Inferior parietal cortex (tissue), 1 donor: ENCODE measurements at regions not wholly inside any gene's neighbourhood (a gene's known extent, or its start where the extent isn't known, plus 50 kb on each side); places are given as distances from the start of the nearest gene placed in this dataset.
"Not testable (repeated sequence)": the region's sequence is repeated elsewhere in the genome, so short reads cannot be mapped to it uniquely, and the experiment has no call there.

Experiments
- DNase-seq: peaks from one replicate; pipeline ENCODE4 v3.0.0-alpha.2; 2016; ENCODE audit errors: extremely low spot score

DNA sequence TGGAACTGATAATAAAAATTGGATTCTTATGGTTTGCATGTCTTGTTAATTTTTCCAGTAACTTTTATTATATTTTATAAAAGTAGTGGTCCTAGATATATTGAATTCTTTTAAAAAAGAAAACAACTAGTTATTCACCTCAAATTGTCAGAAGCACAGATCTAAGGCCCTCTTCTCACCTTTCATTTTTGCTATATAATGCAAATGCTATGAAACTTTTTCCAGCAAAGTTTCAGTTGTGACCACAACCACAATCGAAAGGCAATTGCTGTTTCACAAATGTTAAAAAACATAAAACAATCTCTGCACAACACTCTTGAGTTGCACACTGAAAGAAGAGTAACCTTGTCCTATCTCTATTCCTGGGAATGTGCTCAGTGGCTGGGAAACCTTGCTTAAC, 479.8 kb upstream of the FLRT2 start:
- no peak for DNase-seq

DNA sequence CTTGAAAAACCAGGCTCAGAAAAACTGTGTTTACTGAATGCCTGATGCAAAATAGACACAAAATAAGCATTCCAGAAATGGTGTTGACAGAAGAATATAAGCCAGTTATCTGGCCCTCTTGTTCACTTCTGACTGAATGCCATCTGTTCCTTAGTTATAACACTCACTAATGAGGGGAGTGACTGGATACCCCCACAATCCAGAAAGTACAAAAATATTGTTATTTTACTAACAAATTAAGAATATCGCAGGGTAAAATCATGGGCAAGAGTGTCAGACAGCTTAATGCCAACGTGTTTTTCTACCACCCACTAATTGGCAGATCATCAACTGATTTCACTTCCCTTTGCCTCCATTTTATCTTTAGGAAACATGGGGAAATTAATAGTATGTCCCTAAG, 477.3 kb upstream of the FLRT2 start:
- DNase-seq: no peak

DNA sequence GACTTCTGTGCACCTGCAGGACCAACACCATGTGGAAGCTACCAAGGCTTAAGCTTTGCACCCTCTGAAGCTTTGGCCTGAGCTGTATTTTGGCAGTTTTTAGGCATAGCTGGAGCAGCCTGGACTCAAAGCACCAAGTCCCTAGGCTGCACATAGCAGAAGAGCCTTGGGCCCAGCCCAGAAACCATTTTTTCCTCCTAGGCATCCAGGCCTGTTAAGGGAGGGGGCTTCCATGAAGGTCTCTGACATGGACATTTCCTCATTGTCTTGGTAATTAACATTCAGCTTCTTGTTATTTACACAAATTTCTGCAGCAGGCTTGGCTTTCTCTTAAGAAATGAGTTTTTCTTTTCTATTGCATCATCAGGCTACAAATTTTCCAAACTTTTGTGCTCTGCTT, 475.8 kb upstream of the FLRT2 start:
- DNase-seq: no peak

DNA sequence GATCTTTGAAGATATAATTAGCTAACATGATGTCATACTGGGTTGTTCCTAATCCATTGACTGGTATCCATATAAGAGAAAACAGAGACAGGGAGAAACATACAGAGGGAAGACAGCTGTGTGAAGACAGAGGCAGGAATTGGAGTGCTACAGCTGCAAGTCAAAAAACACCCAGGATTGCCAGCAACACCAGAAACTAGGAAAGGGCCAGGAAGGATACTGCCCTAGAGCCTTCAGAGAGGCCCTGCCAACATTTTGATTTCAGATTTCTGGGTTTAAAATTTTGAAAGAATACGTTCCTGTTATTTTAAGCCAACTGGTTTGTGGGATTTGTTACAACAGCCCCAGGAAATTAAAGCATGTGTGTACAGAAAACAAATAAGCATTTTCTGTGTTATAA, 473.7 kb upstream of the FLRT2 start:
- no peak for DNase-seq

DNA sequence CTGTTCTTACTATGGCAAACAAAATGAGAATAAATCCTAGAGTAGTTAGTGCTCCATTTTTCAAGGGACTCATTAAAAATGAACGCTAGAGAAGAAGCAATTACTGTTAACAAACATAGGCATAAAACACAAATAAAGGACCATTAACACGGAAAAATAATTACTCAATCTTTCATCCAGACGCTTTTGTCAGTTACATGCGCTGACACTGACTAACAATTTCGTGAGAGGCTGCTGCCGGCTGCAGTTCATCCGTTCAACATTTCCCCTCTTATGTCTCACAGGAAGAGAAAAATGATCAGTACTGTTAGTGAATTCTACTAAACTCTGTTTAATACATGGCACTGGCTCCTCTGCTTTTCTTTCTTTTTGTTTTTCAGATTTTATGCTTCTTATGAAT, 472.7 kb upstream of the FLRT2 start:
- DNase-seq: no peak

DNA sequence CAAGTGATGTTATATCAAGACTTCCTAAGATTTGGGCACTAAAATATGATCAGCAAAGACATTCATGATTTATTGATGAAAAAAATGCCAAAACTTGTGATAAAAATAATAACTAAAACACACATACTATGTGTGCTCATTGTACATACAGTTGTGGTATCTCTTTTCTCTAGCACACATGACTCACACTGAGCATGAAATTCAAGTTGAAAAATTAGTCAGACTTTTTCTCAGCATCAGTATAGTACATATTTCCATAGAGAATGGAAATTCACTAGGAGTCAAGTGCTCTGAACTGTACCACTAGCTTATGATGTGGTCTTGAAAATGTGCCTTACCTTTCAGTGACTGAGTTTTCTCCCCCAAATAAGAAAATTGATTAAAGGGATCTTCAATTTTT, 471.8 kb upstream of the FLRT2 start:
- DNase-seq: no peak

DNA sequence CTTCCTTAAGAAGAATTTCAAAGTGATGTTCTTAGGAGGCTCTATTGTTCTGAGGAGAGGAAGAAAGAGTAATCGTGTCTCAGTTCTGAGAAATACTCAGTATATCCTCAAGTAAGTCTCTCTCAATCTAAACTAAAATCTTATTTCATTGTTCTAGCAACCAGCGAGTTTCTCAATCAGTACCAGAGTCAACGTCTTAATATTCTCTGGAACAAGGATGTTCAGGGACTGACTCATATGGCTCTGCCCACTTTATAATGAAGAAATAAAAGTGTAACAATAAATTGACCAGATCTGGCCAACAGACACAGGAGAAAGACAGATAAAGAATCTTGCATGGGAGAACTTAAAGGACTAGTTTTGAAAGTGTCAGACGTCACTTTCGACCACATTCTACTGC, 469.8 kb upstream of the FLRT2 start:
- DNase-seq: no peak

DNA sequence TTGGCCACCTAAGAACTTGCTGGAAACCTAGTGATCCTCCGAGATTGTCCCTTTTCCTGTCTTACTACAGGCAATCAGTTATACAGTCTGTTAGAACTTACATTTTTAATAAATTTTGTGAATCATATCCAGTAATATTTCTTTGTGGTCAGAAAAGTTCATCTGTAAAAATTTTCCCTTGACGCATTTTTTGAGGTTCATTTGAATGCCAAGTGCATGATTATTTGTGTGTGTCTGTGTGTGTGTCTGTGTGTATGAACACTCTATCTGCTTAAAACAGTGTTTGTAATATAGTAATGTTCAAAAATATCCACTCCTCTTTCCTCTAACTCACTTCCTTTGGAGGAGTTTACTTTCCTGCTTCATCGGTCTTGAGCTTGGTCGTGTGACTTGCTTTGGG, 468.7 kb upstream of the FLRT2 start:
- DNase-seq: no peak

DNA sequence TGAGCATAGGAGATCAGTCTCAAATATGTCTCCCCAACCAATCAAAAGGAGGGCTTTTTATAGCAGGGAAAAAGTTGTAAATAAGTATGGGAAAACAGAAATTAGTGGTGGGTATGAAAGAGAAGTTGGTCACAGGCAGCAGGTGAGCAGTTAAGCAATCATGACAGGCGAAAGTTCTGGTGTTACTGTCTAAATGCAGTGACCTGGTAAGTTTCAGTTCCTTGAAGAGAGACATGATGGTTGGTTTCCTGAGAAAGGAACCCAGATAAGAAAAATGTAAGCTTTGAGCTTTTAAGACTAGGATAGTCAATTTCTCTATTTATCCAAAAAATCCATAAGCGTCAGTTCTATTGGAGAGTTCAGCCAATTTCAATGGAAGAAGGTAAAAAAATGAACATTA, 466.2 kb upstream of the FLRT2 start:
- no peak for DNase-seq

DNA sequence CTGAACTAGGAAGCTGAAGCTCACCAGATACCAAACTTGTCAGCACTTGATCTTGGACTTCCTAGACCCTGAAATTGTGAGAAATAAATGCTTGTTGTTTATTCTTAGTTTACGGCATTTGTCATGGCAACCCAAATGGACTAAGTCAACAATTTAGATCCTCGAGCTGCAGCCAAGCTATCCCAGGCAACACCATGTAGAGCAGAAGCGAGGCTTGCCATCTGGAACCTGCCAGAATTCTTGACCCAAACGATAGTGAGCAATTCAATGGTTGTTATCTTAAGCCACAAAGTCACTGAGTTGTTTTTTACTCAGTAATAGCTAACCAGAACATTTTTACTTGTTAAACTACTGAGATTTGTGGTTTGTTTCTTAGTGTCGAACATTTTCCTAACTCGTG, 458.5 kb upstream of the FLRT2 start:
- DNase-seq: no peak

DNA sequence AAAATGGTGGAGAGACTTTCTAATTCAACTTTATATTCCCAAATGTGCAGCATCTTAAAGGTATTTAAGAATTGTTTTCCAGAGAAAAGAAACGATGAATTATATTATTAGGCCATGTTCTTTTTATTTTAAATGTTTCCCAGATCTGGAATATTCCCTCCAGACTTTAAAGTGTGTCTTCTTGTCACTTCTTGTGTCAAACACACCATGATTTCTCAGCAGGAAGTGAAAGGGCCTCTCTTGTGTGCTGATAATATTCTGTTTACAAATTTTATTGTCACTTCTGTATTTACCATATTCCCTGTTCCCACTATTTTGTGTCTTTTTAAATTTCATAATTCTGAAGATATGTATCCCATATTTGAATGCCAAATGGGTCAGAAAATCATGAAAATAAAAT, 455.0 kb upstream of the FLRT2 start:
- DNase-seq: no peak

DNA sequence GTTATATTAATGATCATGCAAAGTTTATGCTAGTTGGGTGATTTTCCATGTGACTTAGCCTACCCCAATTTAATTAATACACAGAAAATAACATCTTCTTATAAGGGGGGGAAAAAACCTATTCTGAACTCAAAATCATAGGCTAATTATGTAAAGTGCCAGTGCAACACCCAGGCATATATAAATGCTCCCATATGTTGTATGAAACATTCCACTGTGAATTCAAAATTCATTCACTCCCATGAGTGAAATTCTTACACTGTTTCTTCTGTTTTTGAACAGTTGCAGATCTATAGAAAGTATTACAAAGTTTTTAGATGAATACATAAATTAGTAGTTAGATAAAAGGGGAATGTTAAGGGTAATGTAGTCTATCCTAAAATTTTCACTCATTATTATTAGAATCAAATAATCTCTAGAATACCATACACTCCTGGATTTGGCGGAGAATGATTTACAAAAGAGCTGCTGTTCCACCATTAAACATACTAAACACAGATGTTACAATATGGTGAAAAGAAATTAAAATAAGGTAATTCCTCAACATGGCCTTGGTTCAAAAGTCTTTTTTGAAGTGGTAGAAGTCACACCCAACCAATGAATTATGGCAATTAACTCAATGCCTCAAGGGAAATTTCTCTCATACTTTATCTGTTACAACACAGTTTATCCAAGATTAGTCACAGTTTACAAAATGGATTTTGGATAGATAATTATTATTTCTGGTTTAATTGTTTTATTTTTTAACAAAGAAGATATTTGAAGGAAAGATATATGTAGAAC, 454.1 kb upstream of the FLRT2 start:
- no peak for DNase-seq

DNA sequence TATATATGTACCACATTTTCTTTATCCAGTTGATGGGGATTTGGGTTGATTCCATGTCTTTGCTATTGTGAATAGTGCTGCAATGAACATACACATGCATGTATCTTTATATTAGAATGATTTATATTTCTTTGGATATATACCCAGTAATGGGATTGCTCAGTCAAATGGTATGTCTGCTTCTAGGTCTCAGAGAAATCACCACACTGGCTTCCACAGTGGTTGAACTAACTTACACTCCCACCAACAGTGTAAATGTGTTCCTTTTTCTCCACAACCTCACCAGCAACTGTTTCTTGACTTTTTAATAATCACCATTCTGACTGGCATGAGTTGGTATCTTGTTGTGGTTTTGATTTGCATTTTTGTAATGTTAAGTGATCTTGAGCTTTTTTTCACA, 452.2 kb upstream of the FLRT2 start:
- not testable (repeated sequence) for DNase-seq

DNA sequence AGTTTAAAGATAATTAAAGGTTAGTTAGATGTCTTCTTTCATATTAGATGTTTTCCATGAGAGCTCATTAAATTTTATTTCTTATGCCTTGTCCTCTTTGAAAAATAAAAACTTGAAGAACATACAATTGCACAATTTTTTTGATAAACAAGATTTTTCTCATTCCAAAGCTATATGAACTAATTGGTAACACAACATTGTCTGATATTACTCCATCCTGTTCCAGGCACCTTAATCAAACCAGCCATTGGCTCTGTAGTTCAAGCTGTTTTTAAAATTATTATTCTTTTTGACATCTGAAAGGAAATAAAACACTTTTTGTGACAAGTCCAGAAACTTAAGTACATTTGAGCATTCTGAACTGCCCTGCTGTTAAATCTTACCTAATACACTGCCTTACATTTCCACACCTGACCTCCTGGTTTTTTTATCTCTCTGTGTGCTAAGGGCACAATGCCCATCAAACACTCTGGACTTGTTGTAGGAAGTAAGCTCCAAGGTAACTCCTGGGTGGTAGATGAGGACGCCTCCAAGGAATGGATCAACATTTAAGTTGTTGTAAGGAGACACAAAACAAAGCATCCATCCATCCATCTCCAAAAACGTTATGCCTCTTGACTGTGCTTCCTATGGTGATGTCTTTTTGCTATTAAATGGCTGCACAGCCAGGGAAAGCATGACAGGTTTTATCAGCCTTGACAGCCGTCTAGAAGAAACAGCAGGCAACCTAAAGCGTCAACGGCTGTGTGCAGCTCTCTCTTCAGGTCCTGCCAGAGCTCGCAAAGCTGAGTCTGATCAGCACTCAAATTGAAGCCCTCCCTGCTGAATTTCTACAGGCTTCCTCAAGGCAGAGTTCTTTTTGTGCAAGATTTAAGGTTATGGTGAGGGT, 449.9 kb upstream of the FLRT2 start:
- DNase-seq: no peak

DNA sequence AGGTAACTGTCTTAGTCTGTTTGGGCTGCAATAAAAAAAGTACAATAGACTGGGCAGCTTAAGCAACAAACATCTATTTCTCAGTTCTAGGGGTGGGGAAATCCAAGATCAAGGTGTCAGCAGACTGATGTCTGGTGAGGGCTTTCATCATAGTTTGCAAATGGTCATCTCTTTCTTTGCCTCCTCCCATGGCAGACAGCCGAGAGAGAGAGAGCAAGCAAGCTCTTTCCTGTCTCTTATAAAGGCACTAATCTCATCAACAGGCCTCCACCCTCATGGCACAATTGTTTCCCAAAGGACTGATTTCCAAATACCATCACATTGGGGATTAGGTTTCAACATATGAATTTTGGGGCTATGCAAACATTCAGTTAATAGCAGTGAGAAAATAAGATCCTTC, 445.6 kb upstream of the FLRT2 start:
- no peak for DNase-seq

DNA sequence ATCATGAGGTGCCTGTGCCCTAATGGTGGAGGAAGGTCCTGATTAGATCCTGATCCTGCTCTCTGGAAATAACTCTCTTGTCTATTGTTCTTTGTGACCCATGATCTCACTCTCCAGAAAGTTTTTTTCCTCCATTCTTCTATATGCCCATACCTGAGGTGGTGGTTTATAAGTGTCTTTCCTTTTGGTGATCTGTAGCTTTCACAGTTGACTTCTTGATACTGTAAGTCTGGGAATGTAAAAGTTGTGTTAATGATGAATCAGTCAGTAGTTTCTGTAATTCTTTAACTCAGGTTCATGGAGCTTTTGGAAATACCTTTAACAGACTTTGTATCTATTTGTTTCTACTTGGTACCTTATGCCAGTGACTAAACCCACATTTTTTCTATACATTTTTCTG, 444.0 kb upstream of the FLRT2 start:
- no peak for DNase-seq

DNA sequence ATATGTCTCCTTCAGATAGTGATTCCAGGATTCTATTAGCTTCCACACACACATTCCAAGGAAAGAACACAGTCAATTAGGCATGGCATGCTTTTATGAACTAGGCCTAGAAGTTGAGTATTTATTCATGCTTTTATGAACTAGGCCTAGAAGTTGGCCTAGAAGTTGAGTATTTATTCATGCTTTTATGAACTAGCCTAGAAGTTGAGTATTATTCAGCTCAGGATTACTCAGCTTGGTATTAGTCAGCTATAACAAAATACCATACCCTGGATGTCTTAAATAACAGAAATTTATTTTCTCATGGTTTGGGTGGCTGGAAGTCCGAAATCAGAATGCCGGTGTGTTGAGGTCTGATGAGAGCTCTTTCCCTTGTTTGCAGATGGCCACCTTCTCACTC, 442.7 kb upstream of the FLRT2 start:
- DNase-seq: no peak

DNA sequence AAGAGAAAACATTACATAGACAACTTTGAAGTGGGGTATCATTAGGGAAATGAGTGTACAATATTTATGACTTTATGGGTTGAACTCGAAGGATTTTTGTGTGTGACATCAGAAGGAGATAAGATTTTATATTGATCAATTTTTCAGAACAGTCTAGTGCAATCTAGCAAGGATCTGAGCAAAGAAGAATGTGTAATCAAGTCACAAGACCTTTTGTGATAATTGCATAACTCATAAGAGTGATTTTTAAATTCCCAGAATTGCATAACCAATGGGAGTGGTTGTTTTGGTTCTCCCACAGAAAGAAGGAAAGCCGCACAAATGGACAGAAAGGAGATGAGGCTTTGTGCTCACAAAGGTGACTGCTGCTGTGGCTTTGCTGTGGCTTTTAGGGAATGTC, 441.8 kb upstream of the FLRT2 start:
- DNase-seq: no peak

DNA sequence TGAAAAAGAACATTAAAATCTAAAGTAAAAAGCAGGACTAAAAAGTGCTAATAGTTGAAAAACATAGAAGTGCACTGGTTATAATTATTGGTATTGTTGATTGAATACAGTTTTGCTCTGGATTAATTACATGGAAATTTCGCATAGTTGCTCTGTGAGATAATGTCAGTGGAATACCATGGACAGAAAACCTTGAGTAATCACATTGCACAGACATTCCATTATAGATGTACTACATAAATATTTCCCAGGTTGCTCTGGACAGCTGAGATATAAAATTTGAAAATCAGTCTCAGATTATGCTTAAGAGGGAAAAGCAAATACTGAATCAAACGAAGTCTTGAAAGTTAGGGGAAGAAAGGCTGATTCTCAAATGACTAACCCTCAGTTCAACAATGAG, 439.3 kb upstream of the FLRT2 start:
- DNase-seq: no peak

DNA sequence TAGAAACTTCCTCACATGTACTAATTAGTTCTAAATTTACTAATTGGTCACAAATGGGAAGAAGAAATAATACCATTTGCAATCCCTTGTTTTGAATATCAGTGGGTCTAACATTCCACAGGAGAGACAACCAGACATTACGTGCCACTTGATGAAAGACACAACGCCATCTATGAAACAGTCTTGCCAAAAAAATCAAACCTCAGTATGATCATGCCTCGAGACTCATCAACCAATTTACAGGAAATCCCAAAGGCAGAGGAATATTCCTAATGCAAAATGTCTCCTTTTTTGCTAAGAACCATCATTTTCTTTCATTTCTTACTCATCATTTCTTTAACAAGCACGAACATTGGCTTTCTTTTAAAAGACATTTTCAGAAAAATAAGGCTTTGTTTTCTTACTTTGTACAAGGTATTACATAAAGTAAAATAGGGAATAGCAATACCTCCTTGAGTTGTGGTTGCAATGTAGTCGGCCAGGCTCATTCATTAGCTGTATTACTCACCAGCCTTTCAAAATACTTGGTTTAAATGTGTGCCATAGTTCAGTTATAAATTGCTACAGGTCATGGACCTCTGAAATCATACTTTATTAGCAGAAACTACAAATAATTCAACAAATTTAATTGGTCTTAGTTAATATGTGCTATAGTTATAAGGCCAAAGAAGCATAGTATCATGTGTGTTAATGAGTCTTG, 436.2 kb upstream of the FLRT2 start:
- DNase-seq: no peak

DNA sequence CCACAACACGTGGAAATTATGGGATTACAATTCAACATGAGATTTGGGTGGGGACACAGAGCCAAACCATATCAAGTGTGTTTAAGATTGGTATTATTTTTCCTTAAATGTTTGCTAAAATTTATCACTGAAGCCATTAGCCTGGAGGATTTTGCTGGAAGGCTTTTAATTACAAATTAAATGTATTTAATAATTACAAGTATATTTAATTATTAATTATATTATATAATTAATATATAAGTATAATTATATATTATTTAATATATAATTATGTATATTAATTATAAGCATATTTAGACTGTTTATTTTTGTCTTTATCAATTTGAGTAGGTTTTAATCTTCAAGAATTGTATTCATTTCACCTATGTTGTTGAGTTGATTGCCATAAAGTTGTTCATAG, 427.4 kb upstream of the FLRT2 start:
- DNase-seq: no peak

DNA sequence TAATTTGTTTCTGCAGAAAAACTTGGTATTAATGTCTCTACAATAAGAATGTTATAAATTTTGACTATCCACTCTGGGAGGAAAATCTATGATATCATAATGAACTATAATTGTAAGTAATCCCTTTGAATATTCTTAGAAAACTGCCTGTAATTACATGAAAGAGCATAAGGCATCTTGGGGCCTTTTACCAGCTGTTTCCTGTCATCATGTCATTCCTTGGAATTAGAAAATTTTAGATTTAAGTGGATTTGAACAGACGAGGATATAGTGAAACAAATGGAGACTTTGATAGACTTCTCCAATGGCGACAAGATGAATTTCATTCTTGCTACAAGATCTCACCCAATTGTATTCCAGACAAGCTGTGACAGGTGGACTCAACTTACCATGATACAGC, 423.4 kb upstream of the FLRT2 start:
- no peak for DNase-seq

DNA sequence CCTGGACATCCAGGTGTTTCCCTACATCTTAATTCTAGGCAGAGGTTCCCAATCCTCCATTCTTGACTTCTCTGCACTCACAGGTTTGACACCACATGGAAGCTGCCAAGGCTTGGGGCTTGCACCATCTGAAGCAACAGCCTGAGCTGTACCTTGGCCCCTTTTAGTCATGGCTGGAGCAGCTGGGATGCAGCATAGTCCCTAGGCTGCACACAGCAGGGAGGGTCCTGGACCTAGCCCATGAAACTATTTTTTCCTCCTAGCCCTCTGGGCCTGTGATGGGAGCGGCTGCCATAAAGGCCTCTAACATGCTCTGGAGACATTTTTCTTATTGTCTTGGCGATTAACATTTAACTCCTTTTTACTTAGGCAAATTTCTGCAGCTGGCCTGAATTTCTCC, 417.2 kb upstream of the FLRT2 start:
- no peak for DNase-seq
